ENCODE measurements at regions not wholly inside any gene's neighbourhood (a gene's known extent, or its start where the extent isn't known, plus 50 kb on each side); places are given as distances from the start of the nearest gene placed in this dataset.

GRCh38 chr15:19973718-19974117, 567.9 kb downstream of the GOLGA6L6 start:
- H3K79me1 ChIP-seq (ENCODE audit: low read depth, low read length), result no peaks in the 10 kb centered on the region
- H3K4me1 ChIP-seq (replicated peaks in 1 of 4; ENCODE audit: control insufficient read depth in 3 of 4, insufficient read depth in 4 of 4, low read length in 3 of 4), result no peaks in the 10 kb centered on the region
- no peak overlapping the region for H4K91ac ChIP-seq (replicated peaks; ENCODE audit: insufficient read length, low read length)
- H3K27ac ChIP-seq (ENCODE audit: low read depth, low read length), result no peak overlapping the region
- no peak overlapping the region for H3K4ac ChIP-seq (replicated peaks; ENCODE audit: insufficient read length, low read depth, low read length)
- H3K27me3 ChIP-seq (replicated peaks in 1 of 4; ENCODE audit: control insufficient read depth in 3 of 4, extremely low read depth in 1 of 4, insufficient read depth in 3 of 4, low read length in 3 of 4), result no peaks in the 10 kb centered on the region
- H3K56ac ChIP-seq (replicated peaks; ENCODE audit: insufficient read length, low read depth, low read length), result no peak overlapping the region
- H2BK12ac ChIP-seq (ENCODE audit: low read depth, low read length), result no peak overlapping the region
- no peak overlapping the region for H4K5ac ChIP-seq (ENCODE audit: insufficient read length, low read depth, low read length)
- no peak overlapping the region for H2BK15ac ChIP-seq (ENCODE audit: low read length)
- 75% methylated on average over 1 of the region's 7 CpGs; no CpG with 5 or more reads in 1 of the 2 experiments for WGBS, 2 experiments (ENCODE audit: extremely low coverage in 1 of 2, insufficient coverage in 1 of 2, insufficient read length in 1 of 2, insufficient replicate concordance in 2 of 2, low coverage in 1 of 2, low lambda C conversion rate in 2 of 2, missing lambda C conversion rate in 1 of 2)
- no peak overlapping the region for H3K4me2 ChIP-seq (ENCODE audit: insufficient read depth in 1 of 2, low read depth in 2 of 2, low read length in 2 of 2)
- no peak overlapping the region for H4K8ac ChIP-seq (ENCODE audit: extremely low read depth, insufficient read depth, low read length)
- H3K23me2 ChIP-seq (ENCODE audit: low read depth, low read length), result no peaks in the 10 kb centered on the region
- no peaks in the 10 kb centered on the region for H3K79me2 ChIP-seq (ENCODE audit: control insufficient read depth in 1 of 2, insufficient read depth in 2 of 2, low read length in 2 of 2)
- no peak overlapping the region for H3K18ac ChIP-seq (ENCODE audit: extremely low read depth, low read length)
- H3K36me3 ChIP-seq (ENCODE audit: control insufficient read depth in 2 of 4, insufficient read depth in 4 of 4, low read length in 3 of 4), result no peaks in the 10 kb centered on the region
- TF ChIP-seq ATF3 (IDR thresholded peaks at IDR 0.05; ENCODE audit: insufficient read depth, low read depth, low read length), result no peak
- peak in 1 of 2 experiments; percentile 0; a peak in 1 of 4 replicates for TF ChIP-seq RAD21 (IDR thresholded peaks at IDR 0.05 in 1 of 2, conservative IDR thresholded peaks at IDR 0.05 in 1 of 2; ENCODE audit: low read depth in 2 of 2, low read length in 2 of 2)
- no peak overlapping the region for H3K9ac ChIP-seq (replicated peaks in 1 of 4; ENCODE audit: extremely low read depth in 1 of 4, low read depth in 3 of 4, low read length in 3 of 4)
- no peak overlapping the region for H3K23ac ChIP-seq (ENCODE audit: insufficient read length)
- ChIA-PET POLR2A (ENCODE audit: partially characterized antibody) (no interaction called here), CTCF (ENCODE audit: partially characterized antibody) (no interaction called here)
- H3K9me3 ChIP-seq (ENCODE audit: insufficient read depth in 2 of 2, low read depth in 1 of 2, low read length in 1 of 2), result peaks cover 34 to 66% of the 10 kb centered on the region in 2 experiments
- no peak overlapping the region for H2BK5ac ChIP-seq (ENCODE audit: low read depth, low read length)
- no peak overlapping the region for H3K4me3 ChIP-seq (ENCODE audit: extremely low read depth in 1 of 4, insufficient read depth in 2 of 4, low read depth in 3 of 4, low read length in 4 of 4)
- peak in 1 of 2 experiments; percentile 38 for DNase-seq (ENCODE audit: low read depth in 1 of 2, low spot score in 2 of 2)
- H2AFZ ChIP-seq (ENCODE audit: low read length), result no peak overlapping the region
- H2BK120ac ChIP-seq (replicated peaks; ENCODE audit: low read depth, low read length), result no peak overlapping the region
- no peak overlapping the region for H2BK20ac ChIP-seq (ENCODE audit: low read length)
- no peaks in the 10 kb centered on the region for H4K20me1 ChIP-seq (replicated peaks in 1 of 2; ENCODE audit: control insufficient read depth in 1 of 2, insufficient read depth in 2 of 2, low read length in 2 of 2)
- no peak overlapping the region for H3K14ac ChIP-seq (ENCODE audit: insufficient read length)
- no peak for FAIRE-seq
- H2AK5ac ChIP-seq (ENCODE audit: low read depth, low read length), result no peak overlapping the region
